HS-5 (cell line): ENCODE measurements at regions not wholly inside any gene's neighbourhood (a gene's known extent, or its start where the extent isn't known, plus 50 kb on each side); places are given as distances from the start of the nearest gene placed in this dataset.

Experiments
- DNase-seq: peaks from one replicate; pipeline ENCODE4 v3.0.0-alpha.2; 2012; ENCODE audit warnings: low read depth

- DNase-seq = no peak
Measured at GRCh38 chr9:116042321-116042720, 111.3 kb upstream of the PAPPA start.

- DNase-seq = no peak
Measured at GRCh38 chr9:116045083-116045482, 108.5 kb upstream of the PAPPA start.

- DNase-seq = no peak
Measured at GRCh38 chr9:116048081-116048480, 105.5 kb upstream of the PAPPA start.

- DNase-seq = no peak
Measured at GRCh38 chr9:116049456-116049855, 104.1 kb upstream of the PAPPA start.

- DNase-seq = no peak
Measured at GRCh38 chr9:116051528-116051927, 102.1 kb upstream of the PAPPA start.

- no peak for DNase-seq
Measured at GRCh38 chr9:116055536-116055935, 98.1 kb upstream of the PAPPA start.

GRCh38 chr9:116057371-116057770 lies 96.2 kb upstream of the PAPPA start:
- DNase-seq = no peak

GRCh38 chr9:116058421-116058820 lies 95.2 kb upstream of the PAPPA start:
- no peak for DNase-seq

- DNase-seq = no peak
Measured at GRCh38 chr9:116059466-116059865, 94.1 kb upstream of the PAPPA start.

GRCh38 chr9:116060631-116061030 lies 93.0 kb upstream of the PAPPA start:
- DNase-seq = no peak

GRCh38 chr9:116061546-116062205 lies 91.9 kb upstream of the PAPPA start:
- no peak for DNase-seq

- no peak for DNase-seq
Measured at GRCh38 chr9:116062206-116062550, 91.4 kb upstream of the PAPPA start.

- no peak for DNase-seq
Measured at GRCh38 chr9:116064970-116065369, 88.6 kb upstream of the PAPPA start.

- DNase-seq = no peak
Measured at GRCh38 chr9:116066221-116066620, 87.4 kb upstream of the PAPPA start.

GRCh38 chr9:116067566-116067965 lies 86.0 kb upstream of the PAPPA start:
- DNase-seq = no peak

GRCh38 chr9:116070256-116070914 lies 83.2 kb upstream of the PAPPA start:
- no peak for DNase-seq

- no peak for DNase-seq
Measured at GRCh38 chr9:116072046-116072445, 81.5 kb upstream of the PAPPA start.

GRCh38 chr9:116073826-116074225 lies 79.8 kb upstream of the PAPPA start:
- DNase-seq = no peak

- DNase-seq = no peak
Measured at GRCh38 chr9:116074658-116075057, 78.9 kb upstream of the PAPPA start.

- peak; percentile 47 for DNase-seq
Measured at GRCh38 chr9:116075191-116075590, 78.4 kb upstream of the PAPPA start.

- no peak for DNase-seq
Measured at GRCh38 chr9:116078640-116079039, 75.0 kb upstream of the PAPPA start.

GRCh38 chr9:116080561-116080960 lies 73.0 kb upstream of the PAPPA start:
- DNase-seq = no peak

GRCh38 chr9:116081435-116082115 lies 72.0 kb upstream of the PAPPA start:
- no peak for DNase-seq

- DNase-seq = no peak
Measured at GRCh38 chr9:116083837-116084236, 69.8 kb upstream of the PAPPA start.
